ENCODE measurements at regions not wholly inside any gene's neighbourhood (a gene's known extent, or its start where the extent isn't known, plus 50 kb on each side); places are given as distances from the start of the nearest gene placed in this dataset.
"Not testable (repeated sequence)": the region's sequence is repeated elsewhere in the genome, so short reads cannot be mapped to it uniquely, and the experiment has no call there.

GRCh38 chr10:124254490-124254889 is 161.1 kb upstream of the CHST15 start:
- intact Hi-C loops (cut with DNase I), result no loop called here
- no peak for ATAC-seq
- DNase-seq (ENCODE audit: low spot score), result no peak

GRCh38 chr10:124253006-124253405 is 159.6 kb upstream of the CHST15 start:
- intact Hi-C loops (cut with DNase I), result no loop called here
- DNase-seq (ENCODE audit: low spot score) (no peak), ATAC-seq (no peak)

GRCh38 chr10:124252097-124252715 is 158.8 kb upstream of the CHST15 start:
- ATAC-seq (no peak), DNase-seq (ENCODE audit: low spot score) (no peak)
- intact Hi-C loops (cut with DNase I), result no loop called here

- intact Hi-C loops (cut with DNase I), result no loop called here
- no peak for ATAC-seq
- no peak for DNase-seq (ENCODE audit: low spot score)
Observed at GRCh38 chr10:124251317-124252065, 158.1 kb upstream of the CHST15 start.

- DNase-seq (ENCODE audit: low spot score), result no peak
- ATAC-seq, result no peak
- intact Hi-C loops (cut with DNase I), result no loop called here
Observed at GRCh38 chr10:124250506-124250905, 157.1 kb upstream of the CHST15 start.

- no peak for ATAC-seq
- intact Hi-C loops (cut with DNase I), result no loop called here
- DNase-seq (ENCODE audit: low spot score), result no peak
Observed at GRCh38 chr10:124249812-124250432, 156.5 kb upstream of the CHST15 start.

GRCh38 chr10:124249196-124249595 is 155.8 kb upstream of the CHST15 start:
- intact Hi-C loops (cut with DNase I), result no loop called here
- ATAC-seq (no peak), DNase-seq (ENCODE audit: low spot score) (no peak)

GRCh38 chr10:124248056-124249045 is 155.0 kb upstream of the CHST15 start:
- ATAC-seq (no peak), DNase-seq (ENCODE audit: low spot score) (no peak)
- intact Hi-C loops (cut with DNase I), result no loop called here

- DNase-seq (ENCODE audit: low spot score) (no peak), ATAC-seq (no peak)
- intact Hi-C loops (cut with DNase I), result no loop called here
Observed at GRCh38 chr10:124245806-124246440, 152.5 kb upstream of the CHST15 start.

- intact Hi-C loops (cut with DNase I), result no loop called here
- DNase-seq (ENCODE audit: low spot score) (no peak), ATAC-seq (no peak)
Observed at GRCh38 chr10:124245191-124245590, 151.8 kb upstream of the CHST15 start.

- ATAC-seq, result no peak
- intact Hi-C loops (cut with DNase I), result no loop called here
- no peak for DNase-seq (ENCODE audit: low spot score)
Observed at GRCh38 chr10:124244256-124244877, 151.0 kb upstream of the CHST15 start.

GRCh38 chr10:124243702-124244121 is 150.3 kb upstream of the CHST15 start:
- intact Hi-C loops (cut with DNase I), result no loop called here
- no peak for ATAC-seq
- DNase-seq (ENCODE audit: low spot score), result no peak

- intact Hi-C loops (cut with DNase I), result no loop called here
- DNase-seq (ENCODE audit: low spot score) (no peak), ATAC-seq (no peak)
Observed at GRCh38 chr10:124242791-124243190, 149.4 kb upstream of the CHST15 start.

- no peak for ATAC-seq
- no peak for DNase-seq (ENCODE audit: low spot score)
- intact Hi-C loops (cut with DNase I), result no loop called here
Observed at GRCh38 chr10:124242365-124242764, 149.0 kb upstream of the CHST15 start.

GRCh38 chr10:124241510-124241909 is 148.1 kb upstream of the CHST15 start:
- ATAC-seq; DNase-seq (ENCODE audit: low spot score); intact Hi-C loops (cut with DNase I): not testable (repeated sequence)

- ATAC-seq, result no peak
- intact Hi-C loops (cut with DNase I), result no loop called here
- DNase-seq (ENCODE audit: low spot score), result no peak
Observed at GRCh38 chr10:124240839-124241291, 147.5 kb upstream of the CHST15 start.

- intact Hi-C loops (cut with DNase I), result no loop called here
- ATAC-seq (no peak), DNase-seq (ENCODE audit: low spot score) (no peak)
Observed at GRCh38 chr10:124239696-124240095, 146.3 kb upstream of the CHST15 start.

GRCh38 chr10:124239134-124239533 is 145.7 kb upstream of the CHST15 start:
- ATAC-seq, result no peak
- intact Hi-C loops (cut with DNase I), result no loop called here
- no peak for DNase-seq (ENCODE audit: low spot score)

Measured in sciatic nerve (tissue), 2 donors.